AG08396 (cell line): ENCODE measurements at regions not wholly inside any gene's neighbourhood (a gene's known extent, or its start where the extent isn't known, plus 50 kb on each side); places are given as distances from the start of the nearest gene placed in this dataset.

ENCODE experiments used
- DNase-seq: peaks from one replicate; pipeline ENCODE4 v3.0.0; 2012; ENCODE audit warnings: low spot score, mixed read lengths

- DNase-seq: no peak
Measured at GRCh38 chr20:60430516-60431001, 472.3 kb downstream of the CDH26 start.

GRCh38 chr20:60431349-60431748, 473.1 kb downstream of the CDH26 start:
- DNase-seq: no peak

GRCh38 chr20:60437418-60437817, 479.2 kb downstream of the CDH26 start:
- no peak for DNase-seq

DNA sequence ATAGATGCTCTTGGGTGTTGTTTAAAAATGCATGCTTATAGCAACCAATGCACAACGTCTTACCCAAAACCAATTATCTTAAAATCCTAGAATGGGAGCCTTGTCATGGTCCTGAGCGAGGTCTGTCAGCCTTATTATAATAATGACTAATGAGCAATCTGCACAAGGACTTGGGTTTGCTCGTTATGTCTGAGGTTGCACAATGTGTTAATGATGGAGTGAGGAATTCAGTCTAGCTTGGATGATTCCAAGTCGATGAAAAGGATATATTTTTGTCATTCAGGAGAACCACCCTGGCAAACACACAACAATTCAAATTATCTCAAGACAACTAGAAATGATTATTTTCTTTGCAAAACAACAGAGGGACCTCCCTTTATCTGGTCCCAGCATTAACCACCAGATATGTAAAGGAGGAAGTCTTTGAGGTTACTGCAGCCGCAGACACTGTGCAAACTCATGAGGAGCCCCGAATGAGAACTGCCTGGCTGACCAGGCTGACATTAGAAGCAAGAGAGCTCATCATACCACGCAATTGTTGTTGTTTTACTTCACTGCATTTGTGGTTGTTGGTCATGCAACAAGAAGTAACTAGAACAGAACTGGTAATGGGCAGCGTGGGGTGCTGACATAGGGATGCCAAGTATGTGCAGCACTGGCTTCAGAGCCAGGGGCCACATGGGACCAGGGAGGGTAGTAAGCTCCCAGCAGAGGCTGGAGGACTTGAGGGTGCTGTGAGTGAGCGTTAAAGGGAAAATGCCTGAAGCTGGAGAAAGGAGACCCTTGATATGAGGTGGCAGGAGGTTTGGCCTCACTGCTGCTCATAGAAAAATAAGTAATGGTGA, 488.3 kb downstream of the CDH26 start:
- DNase-seq: no peak

GRCh38 chr20:60447703-60448102, 489.5 kb downstream of the CDH26 start:
- no peak for DNase-seq

DNA sequence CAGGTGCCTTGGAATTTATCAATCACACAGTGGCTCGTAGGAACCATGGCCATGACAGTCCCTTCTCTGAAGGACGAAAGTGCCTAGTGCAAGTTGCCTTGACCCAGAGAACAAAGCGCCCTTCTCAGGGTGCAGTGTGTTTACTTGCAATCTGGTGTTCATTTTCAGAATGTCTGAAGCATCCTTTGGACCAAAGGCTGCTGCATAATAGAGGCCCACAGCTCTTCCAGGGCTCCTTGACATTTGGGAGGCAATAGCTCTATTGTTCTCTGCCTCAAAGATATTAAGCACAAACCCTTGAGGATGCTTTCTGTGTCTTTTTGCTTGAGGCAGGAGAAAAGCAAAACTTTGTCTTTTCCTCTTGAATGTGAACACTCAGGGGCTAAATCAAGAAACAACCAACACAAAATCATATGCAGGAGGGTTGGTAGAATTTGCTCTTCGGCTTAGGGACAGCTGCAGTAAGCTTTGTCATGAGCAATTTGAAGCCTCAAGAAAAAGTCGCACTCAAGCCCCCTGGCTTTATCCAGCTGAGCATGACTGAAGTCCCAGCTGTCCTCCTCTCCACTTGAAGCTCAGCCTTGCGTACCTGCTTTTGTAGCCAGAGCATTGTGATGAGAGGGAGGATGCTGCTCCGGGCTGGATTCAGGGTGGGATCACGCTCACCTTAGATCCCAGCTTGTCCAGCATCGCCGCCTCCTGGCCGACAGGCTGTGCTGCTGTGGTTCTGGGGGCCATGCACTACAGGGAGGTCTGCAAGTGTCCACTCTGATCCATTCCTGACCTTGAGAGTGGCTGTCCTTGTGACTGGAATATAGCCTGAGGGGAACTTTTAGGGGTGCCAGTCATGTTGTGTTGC, 495.4 kb downstream of the CDH26 start:
- no peak for DNase-seq

GRCh38 chr20:60454491-60454890, 496.3 kb downstream of the CDH26 start:
- DNase-seq: no peak

GRCh38 chr20:60455272-60455671, 497.0 kb downstream of the CDH26 start:
- DNase-seq: no peak

DNA sequence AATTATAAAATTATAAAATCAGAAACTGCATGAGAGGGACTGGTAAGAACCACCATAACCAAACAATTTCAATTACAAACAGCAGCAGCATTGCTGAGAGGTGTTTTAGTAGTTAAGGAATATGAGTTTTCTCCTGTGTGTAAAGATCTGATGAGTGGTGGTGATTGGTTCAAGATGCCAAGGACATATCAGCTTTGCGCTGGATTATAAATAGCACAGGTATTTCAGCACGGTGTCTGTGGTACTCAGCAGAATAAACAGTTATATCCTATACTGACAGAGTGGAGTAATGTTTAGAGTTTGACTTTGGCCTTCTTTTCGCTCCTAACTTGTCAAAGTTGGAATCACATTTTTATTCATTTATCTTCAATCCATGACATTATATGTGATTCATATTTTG, 501.0 kb downstream of the CDH26 start:
- DNase-seq: no peak

GRCh38 chr20:60461993-60462392, 503.8 kb downstream of the CDH26 start:
- DNase-seq: no peak

GRCh38 chr20:60463798-60464197, 505.6 kb downstream of the CDH26 start:
- DNase-seq: no peak

DNA sequence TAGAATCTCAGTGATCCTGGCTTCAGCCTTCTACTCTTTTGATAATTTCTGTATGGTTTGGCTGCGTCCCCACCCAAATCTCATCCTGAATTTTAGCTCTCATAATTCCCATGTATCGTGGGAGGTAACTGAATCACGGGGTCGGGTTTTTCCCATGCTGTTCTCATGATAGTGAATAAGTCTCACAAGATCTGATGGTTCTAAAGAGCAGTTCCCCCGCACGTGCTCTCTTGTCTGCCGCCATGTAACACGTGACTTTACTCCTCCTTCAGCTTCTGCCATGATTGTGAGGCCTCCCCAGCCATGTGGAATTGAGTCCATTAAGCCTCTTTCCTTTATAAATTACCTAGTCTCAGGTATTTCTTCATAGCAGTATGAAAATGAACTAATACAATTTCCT, 507.2 kb downstream of the CDH26 start:
- no peak for DNase-seq

DNA sequence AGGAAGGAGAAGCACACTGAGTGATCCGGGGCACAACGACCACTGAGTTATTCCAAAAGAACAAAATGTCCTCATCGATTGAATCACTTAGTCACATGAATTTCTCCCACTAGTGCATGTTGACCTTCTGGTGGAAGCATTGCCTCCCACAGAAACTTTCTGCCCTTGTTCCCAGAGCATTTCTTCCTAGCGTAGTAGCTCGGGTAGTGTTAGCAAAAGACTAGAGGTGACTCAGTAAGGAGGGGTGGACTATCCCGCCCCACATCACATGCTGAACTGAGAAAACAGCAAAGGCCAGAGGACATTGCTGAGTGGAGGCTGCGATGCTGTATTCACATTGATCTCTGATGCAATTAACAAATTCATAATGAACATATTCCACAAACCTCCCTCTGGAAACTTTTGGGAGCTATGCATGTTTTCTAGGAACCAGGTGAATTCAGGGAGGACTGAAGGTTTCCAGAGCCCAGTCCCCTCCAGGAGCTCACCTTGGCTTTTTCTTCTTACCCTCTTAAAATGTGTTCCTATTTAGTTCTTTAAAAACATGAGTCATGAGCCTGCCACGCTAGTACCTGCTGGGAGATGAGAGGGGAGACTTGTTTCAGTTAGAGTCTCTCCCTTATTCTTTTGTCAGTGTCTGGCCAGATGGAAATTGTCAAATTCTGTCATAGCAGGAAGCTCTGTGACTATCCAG, 507.9 kb downstream of the CDH26 start:
- DNase-seq: no peak

- no peak for DNase-seq
Measured at GRCh38 chr20:60466687-60467022, 508.4 kb downstream of the CDH26 start.

- DNase-seq: no peak
Measured at GRCh38 chr20:60467078-60467477, 508.9 kb downstream of the CDH26 start.

GRCh38 chr20:60467771-60468170, 509.5 kb downstream of the CDH26 start:
- DNase-seq: no peak

- DNase-seq: no peak
Measured at GRCh38 chr20:60469829-60470228, 511.6 kb downstream of the CDH26 start.

- DNase-seq: no peak
Measured at GRCh38 chr20:60470366-60470765, 512.1 kb downstream of the CDH26 start.

- DNase-seq: no peak
Measured at GRCh38 chr20:60473211-60473610, 515.0 kb downstream of the CDH26 start.

- no peak for DNase-seq
Measured at GRCh38 chr20:60474385-60474910, 516.2 kb downstream of the CDH26 start.

DNA sequence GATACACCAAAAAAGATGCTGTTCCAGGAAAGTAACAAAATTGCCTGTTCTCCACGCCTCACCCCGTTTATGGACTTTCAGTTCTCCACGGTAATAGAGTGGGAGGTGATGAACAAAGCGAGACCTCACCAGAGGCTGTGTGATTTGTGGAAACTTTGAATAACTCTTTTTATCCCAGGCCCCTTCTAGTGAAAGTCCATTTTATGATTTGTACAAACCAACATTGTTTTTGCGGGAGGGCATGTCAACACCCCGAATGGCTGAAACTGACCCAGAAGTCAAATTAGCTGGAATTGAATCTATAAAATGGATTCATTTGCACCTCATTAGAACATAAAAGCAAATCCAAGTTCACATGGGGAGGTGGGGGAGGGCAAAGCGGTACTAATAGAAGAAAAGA, 517.8 kb downstream of the CDH26 start:
- no peak for DNase-seq

GRCh38 chr20:60477958-60478357, 519.7 kb downstream of the CDH26 start:
- DNase-seq: no peak
